ENCODE measurements at regions not wholly inside any gene's neighbourhood (a gene's known extent, or its start where the extent isn't known, plus 50 kb on each side); places are given as distances from the start of the nearest gene placed in this dataset.

- Histone ChIP-seq H3F3A (replicated peaks; ENCODE audit: low read depth) (no peaks in the 10 kb centered on the region), H2AFZ (0 out of 2 replicates have a peak overlapping the region, but pooled peaks have one; percentile 28), H4K20me1 (replicated peaks; ENCODE audit: insufficient read depth) (no peaks in the 10 kb centered on the region), H3K27ac (ENCODE audit: low read depth) (no peak overlapping the region), H3K9me2 (ENCODE audit: insufficient read depth) (no peaks in the 10 kb centered on the region), H3K4me3 (no peak overlapping the region), H3K4me1 (ENCODE audit: insufficient read depth) (no peaks in the 10 kb centered on the region), H3K4me2 (no peak overlapping the region), H3K36me3 (ENCODE audit: insufficient read depth) (no peaks in the 10 kb centered on the region), H3K79me2 (replicated peaks; ENCODE audit: insufficient read depth) (no peaks in the 10 kb centered on the region), H3K27me3 (ENCODE audit: insufficient read depth) (no peaks in the 10 kb centered on the region)
- Mint-ChIP-seq H3K9me3 (no peaks in the 10 kb centered on the region), H3K4me1 (peaks cover 3% of the 10 kb centered on the region), H3K4me3 (no peak overlapping the region), H3K27ac (no peak overlapping the region), H3K36me3 (ENCODE audit: low read depth) (no peaks in the 10 kb centered on the region), H3K27me3 (ENCODE audit: insufficient read depth, low read depth, poor library complexity) (no peaks in the 10 kb centered on the region)
- DNase-seq (ENCODE audit: low spot score) = no peak
- no peak for ATAC-seq
- TF ChIP-seq EZH2 (IDR thresholded peaks at IDR 0.05; ENCODE audit: low read depth, unreplicated experiment) (no peak), ZNF331 (CRISPR knock-in tag; IDR thresholded peaks at IDR 0.05; ENCODE audit: low read depth) (no peak), CREB1 (CRISPR knock-in tag; IDR thresholded peaks at IDR 0.05; ENCODE audit: low read depth) (no peak), ZNF462 (CRISPR knock-in tag; IDR thresholded peaks at IDR 0.05) (no peak), NANOG (IDR thresholded peaks at IDR 0.05; ENCODE audit: borderline replicate concordance) (no peak), ETS1 (IDR thresholded peaks at IDR 0.05) (no peak), POLR2AphosphoS5 (IDR thresholded peaks at IDR 0.05; ENCODE audit: low read depth) (no peak)
- TF ChIP-seq, protein P1, sequence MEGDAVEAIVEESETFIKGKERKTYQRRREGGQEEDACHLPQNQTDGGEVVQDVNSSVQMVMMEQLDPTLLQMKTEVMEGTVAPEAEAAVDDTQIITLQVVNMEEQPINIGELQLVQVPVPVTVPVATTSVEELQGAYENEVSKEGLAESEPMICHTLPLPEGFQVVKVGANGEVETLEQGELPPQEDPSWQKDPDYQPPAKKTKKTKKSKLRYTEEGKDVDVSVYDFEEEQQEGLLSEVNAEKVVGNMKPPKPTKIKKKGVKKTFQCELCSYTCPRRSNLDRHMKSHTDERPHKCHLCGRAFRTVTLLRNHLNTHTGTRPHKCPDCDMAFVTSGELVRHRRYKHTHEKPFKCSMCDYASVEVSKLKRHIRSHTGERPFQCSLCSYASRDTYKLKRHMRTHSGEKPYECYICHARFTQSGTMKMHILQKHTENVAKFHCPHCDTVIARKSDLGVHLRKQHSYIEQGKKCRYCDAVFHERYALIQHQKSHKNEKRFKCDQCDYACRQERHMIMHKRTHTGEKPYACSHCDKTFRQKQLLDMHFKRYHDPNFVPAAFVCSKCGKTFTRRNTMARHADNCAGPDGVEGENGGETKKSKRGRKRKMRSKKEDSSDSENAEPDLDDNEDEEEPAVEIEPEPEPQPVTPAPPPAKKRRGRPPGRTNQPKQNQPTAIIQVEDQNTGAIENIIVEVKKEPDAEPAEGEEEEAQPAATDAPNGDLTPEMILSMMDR (conservative IDR thresholded peaks at IDR 0.05; ENCODE audit: low read depth in 2 of 2) = no peak
Measured at GRCh38 chr2:109711230-109712122, 82.6 kb upstream of the RGPD5 start.
